D721Med (cell line): ENCODE measurements at regions not wholly inside any gene's neighbourhood (a gene's known extent, or its start where the extent isn't known, plus 50 kb on each side); places are given as distances from the start of the nearest gene placed in this dataset.

Experiments
- DNase-seq: peaks from one replicate; pipeline ENCODE4 v3.0.0; 2011; ENCODE audit warnings: low spot score; ENCODE audit not compliant: insufficient read length
- FAIRE-seq: peaks from 2 replicates; lab custom pipeline; 2011; peaks lifted over from hg19 to GRCh38; lab: Jason Lieb, UNC
- TF ChIP-seq, protein P1 (sequence below): IDR thresholded peaks from 2 replicates; pipeline ENCODE4 v1.5.1; 2012; ENCODE audit warnings: mild to moderate bottlenecking, control low read depth; ENCODE audit not compliant: insufficient read depth; ENCODE audit errors: missing control alignments

DNA sequence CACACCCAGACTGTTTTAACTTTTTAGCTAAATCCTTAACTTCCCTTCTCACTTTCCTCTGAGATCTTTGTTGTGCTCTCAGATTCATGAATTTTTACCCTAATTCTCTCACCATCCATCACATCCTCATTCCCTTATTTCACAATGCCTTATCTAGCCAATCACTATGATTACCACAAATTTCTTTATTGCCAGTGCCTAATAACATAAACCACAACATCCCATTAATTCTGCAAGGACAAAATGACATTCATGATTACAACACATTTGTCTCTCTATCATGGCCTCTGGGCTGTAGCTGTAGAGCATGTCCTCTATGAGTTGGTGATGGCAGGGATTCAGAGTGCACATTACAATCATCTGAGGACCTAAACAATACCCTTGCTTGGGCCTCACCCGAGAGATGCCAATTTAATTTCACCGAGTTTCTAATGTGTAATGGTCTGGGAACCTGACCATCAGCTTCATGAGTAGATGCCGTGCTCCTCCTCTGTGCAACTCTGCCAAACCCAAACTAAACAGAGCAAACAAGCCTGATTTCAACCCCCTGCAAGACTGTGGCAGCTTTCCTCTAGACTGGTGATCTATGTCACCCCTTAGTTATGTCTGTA, 99.3 kb downstream of the SPTSSA start:
- no peak for DNase-seq
- TF ChIP-seq, protein P1, sequence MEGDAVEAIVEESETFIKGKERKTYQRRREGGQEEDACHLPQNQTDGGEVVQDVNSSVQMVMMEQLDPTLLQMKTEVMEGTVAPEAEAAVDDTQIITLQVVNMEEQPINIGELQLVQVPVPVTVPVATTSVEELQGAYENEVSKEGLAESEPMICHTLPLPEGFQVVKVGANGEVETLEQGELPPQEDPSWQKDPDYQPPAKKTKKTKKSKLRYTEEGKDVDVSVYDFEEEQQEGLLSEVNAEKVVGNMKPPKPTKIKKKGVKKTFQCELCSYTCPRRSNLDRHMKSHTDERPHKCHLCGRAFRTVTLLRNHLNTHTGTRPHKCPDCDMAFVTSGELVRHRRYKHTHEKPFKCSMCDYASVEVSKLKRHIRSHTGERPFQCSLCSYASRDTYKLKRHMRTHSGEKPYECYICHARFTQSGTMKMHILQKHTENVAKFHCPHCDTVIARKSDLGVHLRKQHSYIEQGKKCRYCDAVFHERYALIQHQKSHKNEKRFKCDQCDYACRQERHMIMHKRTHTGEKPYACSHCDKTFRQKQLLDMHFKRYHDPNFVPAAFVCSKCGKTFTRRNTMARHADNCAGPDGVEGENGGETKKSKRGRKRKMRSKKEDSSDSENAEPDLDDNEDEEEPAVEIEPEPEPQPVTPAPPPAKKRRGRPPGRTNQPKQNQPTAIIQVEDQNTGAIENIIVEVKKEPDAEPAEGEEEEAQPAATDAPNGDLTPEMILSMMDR, result no peak
- FAIRE-seq, result no peak

DNA sequence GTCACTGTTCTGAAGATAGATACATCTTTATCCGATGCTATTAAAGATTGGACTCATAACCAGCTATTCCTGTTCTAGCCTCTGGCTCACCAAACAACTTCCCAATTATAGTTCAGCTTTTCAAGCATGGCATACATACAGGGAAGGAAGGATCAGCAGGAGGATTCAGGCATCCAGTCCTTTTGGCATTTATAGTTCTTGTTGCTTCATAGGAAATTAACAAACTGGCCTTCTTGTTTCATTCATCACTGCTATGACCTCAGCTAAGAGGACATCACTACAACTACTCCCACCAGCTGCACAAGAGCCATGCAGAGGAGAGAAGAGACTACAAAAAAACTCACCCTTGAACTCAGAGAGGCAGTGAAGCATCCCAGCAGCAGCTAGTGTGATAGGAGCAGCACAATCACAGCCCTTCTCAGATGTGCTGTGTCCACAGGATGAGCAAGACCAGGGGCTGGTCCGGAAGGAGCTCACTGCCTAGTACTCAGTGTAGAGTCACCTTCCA, 100.5 kb downstream of the SPTSSA start:
- no peak for DNase-seq
- FAIRE-seq, result no peak
- TF ChIP-seq, protein P1, result no peak

DNA sequence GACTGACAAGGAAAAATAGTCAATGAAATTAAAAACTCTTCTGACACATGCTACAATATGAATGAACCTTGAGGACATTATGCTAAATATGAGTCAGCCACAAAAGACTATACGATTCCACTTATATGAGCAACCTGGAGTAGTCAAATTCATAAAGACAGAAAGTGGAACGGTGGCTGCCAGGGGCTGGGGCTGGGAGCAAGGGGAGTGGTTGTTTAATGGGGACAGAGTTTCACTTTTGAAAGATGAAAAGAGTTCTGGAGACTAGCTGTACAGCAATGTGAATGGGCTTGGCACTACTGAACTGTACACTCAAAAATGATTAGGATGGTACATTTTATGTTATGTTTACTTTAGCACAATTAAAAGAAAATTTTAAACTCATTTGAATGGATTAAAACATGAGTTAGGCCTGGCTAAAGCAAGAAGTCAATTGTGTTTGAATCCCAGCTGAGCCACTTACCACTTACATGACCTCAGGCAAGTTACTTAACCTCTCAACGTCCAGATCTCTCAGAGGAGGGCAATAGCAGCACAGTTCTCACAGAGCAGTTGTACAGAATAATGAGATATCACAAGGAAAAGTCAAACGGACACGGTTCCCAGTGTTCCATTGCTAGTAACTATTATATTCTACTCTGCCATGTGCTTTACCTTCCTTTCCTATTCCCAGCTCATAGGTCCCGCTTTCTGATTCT, 102.5 kb downstream of the SPTSSA start:
- no peak for FAIRE-seq
- DNase-seq, result no peak
- TF ChIP-seq, protein P1, result no peak

DNA sequence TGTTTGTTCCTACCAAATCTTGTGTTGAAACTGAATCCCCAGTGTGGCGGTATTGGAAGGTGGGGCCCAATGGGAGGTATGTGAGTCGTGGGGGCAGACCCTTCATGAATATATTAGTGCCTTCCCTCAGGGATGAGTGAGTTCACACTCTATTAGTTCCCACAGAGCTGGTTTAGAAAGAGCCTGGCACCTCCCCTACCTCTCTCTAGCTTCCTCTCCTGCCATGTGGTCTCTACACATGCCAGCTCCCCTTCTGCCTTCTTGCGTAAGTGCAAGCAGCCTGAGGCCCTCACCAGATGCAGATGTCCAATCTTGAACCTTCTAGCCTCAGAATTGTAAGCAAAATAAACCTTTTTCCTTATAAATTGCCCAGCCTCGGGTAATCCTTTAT, 105.8 kb downstream of the SPTSSA start:
- TF ChIP-seq, protein P1, result no peak
- no peak for DNase-seq
- no peak for FAIRE-seq

DNA sequence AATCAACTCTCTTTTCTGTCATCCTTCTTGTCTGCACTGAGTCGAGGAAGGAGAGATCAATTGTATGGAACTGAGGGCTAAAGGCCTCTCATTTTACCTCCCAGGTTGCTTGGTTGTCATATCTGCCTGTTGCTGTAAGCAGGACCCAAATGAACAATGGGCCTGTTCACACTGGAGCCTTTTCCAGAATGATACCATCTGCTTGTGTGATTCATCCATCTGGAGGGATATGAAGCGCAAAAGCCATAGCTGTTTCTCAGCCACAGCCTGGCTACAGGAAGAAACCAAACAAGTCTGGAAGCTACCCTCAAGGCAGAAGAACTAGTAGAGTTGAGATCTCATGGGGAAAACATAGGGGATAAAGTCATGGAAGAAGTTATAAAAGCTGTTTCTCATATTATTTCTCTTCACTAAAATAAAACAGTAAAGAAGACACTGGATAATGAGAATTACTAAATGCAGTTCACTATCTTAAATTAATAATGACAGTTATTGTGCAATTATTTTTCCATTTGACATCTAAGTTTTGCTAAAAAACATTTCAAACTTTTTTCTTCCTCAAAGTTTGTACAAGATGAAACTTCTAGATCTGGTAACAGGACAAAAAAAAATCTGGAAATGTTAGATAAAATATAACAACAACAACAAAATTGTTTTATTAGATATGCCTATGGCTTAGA, 106.3 kb downstream of the SPTSSA start:
- TF ChIP-seq, protein P1, result no peak
- DNase-seq (no peak), FAIRE-seq (no peak)

DNA sequence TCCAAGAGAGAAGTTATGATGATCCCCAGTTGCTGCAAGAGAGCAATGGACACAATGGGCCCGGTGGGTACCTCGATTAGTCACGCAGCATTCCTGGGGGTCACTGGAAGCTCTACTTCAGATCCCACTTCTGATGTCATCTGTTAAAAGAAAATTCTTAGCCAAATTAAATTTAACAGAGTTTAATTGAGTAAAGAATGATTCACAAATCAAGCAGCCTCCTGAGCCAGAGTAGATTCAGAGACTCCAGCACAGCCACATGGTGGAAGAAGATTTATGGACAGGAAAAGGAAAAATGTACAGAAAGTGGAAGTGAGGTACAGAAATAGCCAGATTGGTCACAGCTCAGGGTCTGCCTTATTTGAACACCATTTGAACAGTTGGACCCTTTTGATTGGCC, 107.5 kb downstream of the SPTSSA start:
- TF ChIP-seq, protein P1, result no peak
- no peak for FAIRE-seq
- DNase-seq, result no peak
